Putamen (tissue), 1 donor: ENCODE measurements at regions not wholly inside any gene's neighbourhood (a gene's known extent, or its start where the extent isn't known, plus 50 kb on each side); places are given as distances from the start of the nearest gene placed in this dataset.

Experiments used
- DNase-seq: peaks from one replicate; pipeline ENCODE4 v3.0.0-alpha.2; 2016; ENCODE audit warnings: low spot score

- no peak for DNase-seq
Observed at GRCh38 chr13:97562962-97563361, 129.0 kb downstream of the RAP2A start.

GRCh38 chr13:97564956-97565355, 131.0 kb downstream of the RAP2A start:
- no peak for DNase-seq

- DNase-seq = no peak
Observed at GRCh38 chr13:97565906-97566305, 131.9 kb downstream of the RAP2A start.

- DNase-seq = no peak
Observed at GRCh38 chr13:97566907-97567306, 132.9 kb downstream of the RAP2A start.

GRCh38 chr13:97567510-97568243, 133.7 kb downstream of the RAP2A start:
- DNase-seq = no peak

GRCh38 chr13:97568850-97569249, 134.9 kb downstream of the RAP2A start:
- no peak for DNase-seq

GRCh38 chr13:97569841-97570240, 135.9 kb downstream of the RAP2A start:
- DNase-seq = no peak

GRCh38 chr13:97570442-97570841, 136.5 kb downstream of the RAP2A start:
- DNase-seq = no peak

GRCh38 chr13:97573011-97573410, 139.0 kb downstream of the RAP2A start:
- no peak for DNase-seq

- DNase-seq = no peak
Observed at GRCh38 chr13:97574926-97575325, 141.0 kb downstream of the RAP2A start.

GRCh38 chr13:97577026-97577425, 143.1 kb downstream of the RAP2A start:
- no peak for DNase-seq

GRCh38 chr13:97582170-97582569, 148.2 kb downstream of the RAP2A start:
- no peak for DNase-seq

GRCh38 chr13:97583907-97584497, 150.0 kb downstream of the RAP2A start:
- no peak for DNase-seq

GRCh38 chr13:97586941-97587340, 153.0 kb downstream of the RAP2A start:
- no peak for DNase-seq

GRCh38 chr13:97588993-97589392, 155.0 kb downstream of the RAP2A start:
- no peak for DNase-seq

- DNase-seq = no peak
Observed at GRCh38 chr13:97600458-97601075, 166.6 kb downstream of the RAP2A start.

GRCh38 chr13:97615266-97615665, 181.3 kb downstream of the RAP2A start:
- DNase-seq = no peak

GRCh38 chr13:97616385-97616784, 182.4 kb downstream of the RAP2A start:
- DNase-seq = no peak

GRCh38 chr13:97621025-97621424, 187.1 kb downstream of the RAP2A start:
- no peak for DNase-seq

GRCh38 chr13:97621631-97622030, 187.7 kb downstream of the RAP2A start:
- DNase-seq = no peak

- DNase-seq = no peak
Observed at GRCh38 chr13:97627566-97627965, 193.6 kb downstream of the RAP2A start.

- DNase-seq = peak; percentile 74
Observed at GRCh38 chr13:97629601-97630272, 195.8 kb downstream of the RAP2A start.

- no peak for DNase-seq
Observed at GRCh38 chr13:97630725-97631124, 196.8 kb downstream of the RAP2A start.
